HEK293 (cell line): ENCODE measurements at regions not wholly inside any gene's neighbourhood (a gene's known extent, or its start where the extent isn't known, plus 50 kb on each side); places are given as distances from the start of the nearest gene placed in this dataset.

Source experiments
- CTCF ChIA-PET: fragments of 350-600 bp; formaldehyde crosslinking; extraction: SDS; loops from one replicate; lab custom pipeline; 2021; ENCODE audit warnings: antibody characterized with exemption; lab: Yijun Ruan, JAX
- POLR2A ChIA-PET: fragments of 300-600 bp; formaldehyde crosslinking; extraction: SDS; loops from one replicate; lab custom pipeline; 2020; ENCODE audit warnings: antibody characterized with exemption, inconsistent platforms; lab: Yijun Ruan, JAX
- H3K27ac ChIP-seq: fragments of 200-500 bp; sonication (Bioruptor generic); 2 replicates; pipeline ENCODE4 v1.5.1; 2014; ENCODE audit warnings: low read depth, low read length, control low read depth, inconsistent platforms; ENCODE audit errors: extremely low read depth
- H3K36me3 ChIP-seq, 2 experiments: fragments of 200-500 bp in 1 of 2; sonication (Bioruptor generic) in 1 of 2; 1 replicate in 1 of 2; 2 replicates in 1 of 2; pipeline ENCODE4 v1.5.1; 2014 to 2017; ENCODE audit warnings: inconsistent platforms in 2 of 2, low read length in 2 of 2; ENCODE audit not compliant: control insufficient read depth in 2 of 2, insufficient read depth in 1 of 2
- H3K4me1 ChIP-seq: fragments of 200-500 bp; sonication (Bioruptor generic); 2 replicates; pipeline ENCODE4 v1.5.1; 2014; ENCODE audit warnings: mild to moderate bottlenecking, low read length, inconsistent platforms; ENCODE audit not compliant: control insufficient read depth, insufficient read depth
- H3K4me3 ChIP-seq: 2 replicates; pipeline ENCODE4 v1.5.1; 2011; ENCODE audit warnings: low read depth, mild to moderate bottlenecking, control low read depth, low read length, moderate library complexity
- H3K9me3 ChIP-seq: fragments of 200-500 bp; sonication (Bioruptor generic); 2 replicates; pipeline ENCODE4 v1.5.1; 2014; ENCODE audit warnings: low read depth, low read length, inconsistent platforms; ENCODE audit not compliant: control insufficient read depth, insufficient read depth
- KLF17 ChIP-seq: fragments of 450-650 bp; formaldehyde crosslinking; IDR thresholded peaks from 2 replicates; pipeline ENCODE4 v1.5.1; 2016; ENCODE audit warnings: missing biosample characterization, missing genetic modification characterization
- SETDB1 ChIP-seq: IDR thresholded peaks from one replicate; pipeline ENCODE4 v1.6.1; 2017; ENCODE audit warnings: mild to moderate bottlenecking, low read length, moderate library complexity, mixed read lengths; ENCODE audit not compliant: insufficient read length
- ZNF132 ChIP-seq: fragments of 450-650 bp; formaldehyde crosslinking; IDR thresholded peaks from 2 replicates; pipeline ENCODE4 v1.5.1; 2017; ENCODE audit warnings: missing biosample characterization, missing genetic modification characterization, borderline replicate concordance
- ZNF148 ChIP-seq: fragments of 450-650 bp; formaldehyde crosslinking; IDR thresholded peaks from 2 replicates; pipeline ENCODE4 v1.5.0; 2017; ENCODE audit warnings: missing biosample characterization, missing genetic modification characterization, borderline replicate concordance
- ZNF211 ChIP-seq: fragments of 450-650 bp; formaldehyde crosslinking; IDR thresholded peaks from 2 replicates; pipeline ENCODE4 v1.5.1; 2016; ENCODE audit warnings: low read depth, missing biosample characterization, missing genetic modification characterization
- ZNF23 ChIP-seq: fragments of 450-650 bp; formaldehyde crosslinking; IDR thresholded peaks from 2 replicates; pipeline ENCODE4 v1.5.1; 2016; ENCODE audit warnings: missing biosample characterization, missing genetic modification characterization, borderline replicate concordance
- ZNF239 ChIP-seq: fragments of 450-650 bp; formaldehyde crosslinking; IDR thresholded peaks from 2 replicates; pipeline ENCODE4 v1.5.1; 2016; ENCODE audit warnings: missing biosample characterization, missing genetic modification characterization
- ZNF501 ChIP-seq: fragments of 450-650 bp; formaldehyde crosslinking; IDR thresholded peaks from 2 replicates; pipeline ENCODE4 v1.5.1; 2016; ENCODE audit warnings: missing biosample characterization, missing genetic modification characterization
- ZNF639 ChIP-seq: fragments of 450-650 bp; formaldehyde crosslinking; IDR thresholded peaks from 2 replicates; pipeline ENCODE4 v1.5.1; 2016; ENCODE audit warnings: missing biosample characterization, missing genetic modification characterization
- ZNF660 ChIP-seq: fragments of 450-650 bp; IDR thresholded peaks from 2 replicates; pipeline ENCODE4 v1.5.1; 2018; ENCODE audit warnings: missing biosample characterization, mild to moderate bottlenecking, missing genetic modification characterization
- ZNF677 ChIP-seq: fragments of 450-650 bp; IDR thresholded peaks from 2 replicates; pipeline ENCODE4 v1.5.0; 2018; ENCODE audit warnings: missing biosample characterization, mild to moderate bottlenecking, missing genetic modification characterization, moderate library complexity
- ZNF701 ChIP-seq: fragments of 450-650 bp; formaldehyde crosslinking; IDR thresholded peaks from 2 replicates; pipeline ENCODE4 v1.5.1; 2016; ENCODE audit warnings: missing biosample characterization, missing genetic modification characterization
- ZNF707 ChIP-seq: fragments of 450-650 bp; formaldehyde crosslinking; IDR thresholded peaks from 2 replicates; pipeline ENCODE4 v1.5.1; 2016; ENCODE audit warnings: missing biosample characterization, missing genetic modification characterization
- ZNF777 ChIP-seq: fragments of 450-650 bp; formaldehyde crosslinking; IDR thresholded peaks from 2 replicates; pipeline ENCODE4 v1.5.1; 2017; ENCODE audit warnings: missing biosample characterization, missing genetic modification characterization, borderline replicate concordance
- TF ChIP-seq, protein P1 (sequence below): fragments of 450-650 bp; formaldehyde crosslinking; IDR thresholded peaks from 2 replicates; pipeline ENCODE4 v1.5.1; 2016; ENCODE audit warnings: missing biosample characterization, missing genetic modification characterization

DNA sequence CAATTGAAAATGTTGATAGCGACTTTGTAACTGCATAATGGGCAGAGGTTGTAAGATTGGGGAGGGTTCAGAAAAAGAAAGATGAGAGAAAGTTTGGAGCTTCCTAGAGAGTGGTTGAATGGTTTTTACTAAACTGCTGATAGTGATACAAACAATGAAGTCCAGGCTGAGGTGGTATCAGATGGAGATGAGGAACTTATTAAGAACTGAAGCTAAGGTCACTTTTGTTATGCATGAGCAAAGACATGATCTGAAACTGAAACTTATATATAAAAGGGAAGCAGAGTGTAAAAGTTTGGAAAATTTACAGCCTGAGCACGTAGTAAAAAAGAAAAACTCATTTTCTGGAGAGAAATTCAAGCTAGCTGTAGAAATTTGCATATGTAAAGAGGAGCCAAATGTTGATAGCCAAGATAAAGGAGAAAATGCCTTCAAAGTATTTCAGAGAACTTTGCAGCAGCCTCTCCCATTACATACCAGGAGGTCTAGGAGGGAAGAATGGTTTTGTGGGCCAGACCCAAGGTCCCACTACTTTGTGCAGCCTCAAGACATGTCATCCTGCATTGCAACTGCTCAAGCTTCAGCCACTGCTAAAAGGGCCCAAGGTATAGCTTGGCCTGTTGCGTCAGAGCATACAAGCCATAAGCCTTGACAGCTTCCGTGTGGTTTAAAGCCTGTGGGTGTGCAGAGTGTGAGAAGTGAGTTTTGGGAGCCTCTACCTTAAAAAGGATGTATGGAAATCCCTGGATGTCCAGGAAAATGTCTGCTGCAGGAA, 843.9 kb downstream of the AMY1C start:
- ChIA-PET CTCF (interaction anchor here (0.7 kb wide), 1 partner anchor 1807 kb away, joined by 3 read pairs; no protein-coding TSS in a partner anchor), POLR2A (no interaction called here)
- Histone ChIP-seq H3K4me3 (no peak overlapping the region), H3K4me1 (no peaks in the 10 kb centered on the region), H3K9me3 (no peaks in the 10 kb centered on the region), H3K36me3 (no peaks in the 10 kb centered on the region), H3K27ac (no peak overlapping the region)
- TF ChIP-seq, protein P1, sequence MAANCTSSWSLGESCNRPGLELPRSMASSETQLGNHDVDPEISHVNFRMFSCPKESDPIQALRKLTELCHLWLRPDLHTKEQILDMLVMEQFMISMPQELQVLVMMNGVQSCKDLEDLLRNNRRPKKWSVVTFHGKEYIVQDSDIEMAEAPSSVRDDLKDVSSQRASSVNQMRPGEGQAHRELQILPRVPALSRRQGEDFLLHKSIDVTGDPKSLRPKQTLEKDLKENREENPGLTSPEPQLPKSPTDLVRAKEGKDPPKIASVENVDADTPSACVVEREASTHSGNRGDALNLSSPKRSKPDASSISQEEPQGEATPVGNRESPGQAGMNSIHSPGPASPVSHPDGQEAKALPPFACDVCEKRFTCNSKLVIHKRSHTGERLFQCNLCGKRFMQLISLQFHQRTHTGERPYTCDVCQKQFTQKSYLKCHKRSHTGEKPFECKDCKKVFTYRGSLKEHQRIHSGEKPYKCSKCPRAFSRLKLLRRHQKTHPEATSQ (tag by site-specific recombination) = no peak
- TF ChIP-seq ZNF501 (tag by site-specific recombination) = no peak
- no peak for TF ChIP-seq ZNF132

DNA sequence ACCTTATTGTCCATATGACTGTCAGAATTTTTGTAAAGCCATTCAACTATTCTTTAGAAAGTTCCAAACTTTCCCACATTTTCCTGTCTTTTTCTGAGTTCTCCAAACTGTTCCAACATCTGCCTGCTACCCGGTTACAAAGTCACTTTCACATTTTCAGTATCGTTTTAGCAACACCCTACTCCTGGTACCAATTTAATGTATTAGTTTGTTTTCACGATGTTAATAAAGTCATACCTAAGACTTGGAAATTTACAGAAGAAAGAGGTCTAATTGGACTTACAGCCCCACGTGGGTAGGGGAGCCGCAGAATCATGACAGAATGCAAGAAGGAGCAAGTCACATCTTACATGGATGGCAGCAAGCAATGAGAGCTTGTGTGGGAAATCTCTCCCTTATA, 867.8 kb downstream of the AMY1C start:
- Histone ChIP-seq H3K9me3 (no peaks in the 10 kb centered on the region), H3K4me3 (no peak overlapping the region)
- CTCF ChIA-PET = no interaction called here
- TF ChIP-seq SETDB1 = peak; percentile 54
- TF ChIP-seq ZNF707 (tag by site-specific recombination) = peak; percentile 81
- TF ChIP-seq ZNF777 (tag by site-specific recombination) = no peak
- no peak for TF ChIP-seq ZNF639
- TF ChIP-seq, all 188 proteins: peak for 2
- Histone ChIP-seq H3K27ac (no peak overlapping the region), H3K36me3 (no peaks in the 10 kb centered on the region), H3K4me1 (no peaks in the 10 kb centered on the region)
- POLR2A ChIA-PET = no interaction called here

GRCh38 chr1:104621221-104621620, 871.5 kb downstream of the AMY1C start:
- ChIA-PET POLR2A (no interaction called here), CTCF (no interaction called here)
- no peaks in the 10 kb centered on the region for H3K36me3 ChIP-seq
- no peak overlapping the region for H3K4me3 ChIP-seq
- TF ChIP-seq ZNF211 (tag by site-specific recombination) (no peak), ZNF23 (tag by site-specific recombination) (no peak), ZNF701 (tag by site-specific recombination) (no peak), ZNF660 (tag by site-specific recombination) (no peak), ZNF148 (tag by site-specific recombination) (no peak), ZNF707 (tag by site-specific recombination) (no peak), ZNF239 (tag by site-specific recombination) (no peak), ZNF677 (tag by site-specific recombination) (no peak), KLF17 (tag by site-specific recombination) (no peak)
- no peak overlapping the region for H3K27ac ChIP-seq
- H3K4me1 ChIP-seq = no peaks in the 10 kb centered on the region
- H3K9me3 ChIP-seq = no peaks in the 10 kb centered on the region
